DMS53 treated with DMSO at 0.1 percent for 48 hours (cell line): ENCODE measurements at regions not wholly inside any gene's neighbourhood (a gene's known extent, or its start where the extent isn't known, plus 50 kb on each side); places are given as distances from the start of the nearest gene placed in this dataset.
A peak's percentile ranks its signal among the peaks of the same experiment; 100 is the strongest.
"Not testable (repeated sequence)": the region's sequence is repeated elsewhere in the genome, so short reads cannot be mapped to it uniquely, and the experiment has no call there.

Experiments used
- DNase-seq: peaks from one replicate; lab custom pipeline; 2025; ENCODE audit not compliant: unreplicated experiment; lab: John Stamatoyannopoulos, UW

- no peak for DNase-seq
Measured at GRCh38 chr3:137582484-137582883, 181.6 kb upstream of the SOX14 start.

- no peak for DNase-seq
Measured at GRCh38 chr3:137583256-137583655, 180.9 kb upstream of the SOX14 start.

GRCh38 chr3:137588871-137589270 is 175.2 kb upstream of the SOX14 start:
- no peak for DNase-seq

- DNase-seq, result not testable (repeated sequence)
Measured at GRCh38 chr3:137595415-137595814, 168.7 kb upstream of the SOX14 start.

- DNase-seq, result no peak
Measured at GRCh38 chr3:137610723-137611122, 153.4 kb upstream of the SOX14 start.

- no peak for DNase-seq
Measured at GRCh38 chr3:137612291-137612690, 151.8 kb upstream of the SOX14 start.

GRCh38 chr3:137615659-137616418 is 148.3 kb upstream of the SOX14 start:
- no peak for DNase-seq

GRCh38 chr3:137641879-137642704 is 122.0 kb upstream of the SOX14 start:
- DNase-seq, result no peak

GRCh38 chr3:137642831-137643230 is 121.3 kb upstream of the SOX14 start:
- DNase-seq, result peak; percentile 83

- no peak for DNase-seq
Measured at GRCh38 chr3:137647179-137647578, 116.9 kb upstream of the SOX14 start.

GRCh38 chr3:137669519-137670060 is 94.5 kb upstream of the SOX14 start:
- DNase-seq, result peak; percentile 69

GRCh38 chr3:137687181-137687879 is 76.8 kb upstream of the SOX14 start:
- peak; percentile 11 for DNase-seq

GRCh38 chr3:137692803-137693431 is 71.2 kb upstream of the SOX14 start:
- DNase-seq, result peak; percentile 57

- DNase-seq, result no peak
Measured at GRCh38 chr3:137693791-137694190, 70.3 kb upstream of the SOX14 start.

GRCh38 chr3:137694836-137695235 is 69.3 kb upstream of the SOX14 start:
- no peak for DNase-seq

- no peak for DNase-seq
Measured at GRCh38 chr3:137695351-137695750, 68.8 kb upstream of the SOX14 start.

- peak; percentile 5 for DNase-seq
Measured at GRCh38 chr3:137709011-137709601, 55.0 kb upstream of the SOX14 start.

GRCh38 chr3:137713965-137714364 is 50.1 kb upstream of the SOX14 start:
- not testable (repeated sequence) for DNase-seq
